ES-I3 (cell line): ENCODE measurements at regions not wholly inside any gene's neighbourhood (a gene's known extent, or its start where the extent isn't known, plus 50 kb on each side); places are given as distances from the start of the nearest gene placed in this dataset.

ENCODE experiments used
- H3K36me3 ChIP-seq: 2 replicates; pipeline ENCODE4 v1.6.1; 2013; ENCODE audit warnings: mild to moderate bottlenecking, low read length, control low read depth, moderate library complexity; ENCODE audit not compliant: insufficient read depth
- H3K4me1 ChIP-seq: 2 replicates; pipeline ENCODE4 v1.6.1; 2013; ENCODE audit warnings: mild to moderate bottlenecking, control low read depth, low read length; ENCODE audit not compliant: insufficient read depth
- H3K9ac ChIP-seq: 2 replicates; pipeline ENCODE4 v1.6.1; 2013; ENCODE audit warnings: low read depth, mild to moderate bottlenecking, low read length, moderate library complexity
- H3K9me3 ChIP-seq: 2 replicates; pipeline ENCODE4 v1.6.1; 2013; ENCODE audit warnings: mild to moderate bottlenecking, low read length, moderate library complexity; ENCODE audit not compliant: control insufficient read depth, insufficient read depth

DNA sequence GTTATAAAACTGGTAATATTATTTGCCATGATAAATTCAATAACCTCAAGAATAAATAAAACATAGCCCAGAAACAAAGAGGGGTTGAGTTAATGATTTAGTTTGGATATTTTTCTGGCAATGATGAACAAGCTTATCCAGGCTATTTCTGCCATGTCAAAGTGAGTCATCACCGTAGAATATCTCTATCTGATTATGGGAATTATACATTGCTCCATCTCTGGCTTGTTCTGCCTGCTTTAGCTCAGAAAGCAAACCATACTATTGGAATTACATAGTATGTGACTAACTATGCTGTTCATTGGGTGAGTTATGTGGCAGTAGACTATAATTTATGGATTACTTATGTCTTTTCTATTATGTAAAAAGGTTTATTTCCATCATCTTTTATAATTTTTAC, 680.1 kb upstream of the AADAT start:
- Histone ChIP-seq H3K9ac (no peak overlapping the region), H3K36me3 (no peaks in the 10 kb centered on the region), H3K9me3 (no peaks in the 10 kb centered on the region), H3K4me1 (no peaks in the 10 kb centered on the region)

- no peaks in the 10 kb centered on the region; the same call in 1 of the 2 replicates for H3K9me3 ChIP-seq
Measured at GRCh38 chr4:170758988-170759387, 669.2 kb upstream of the AADAT start.

DNA sequence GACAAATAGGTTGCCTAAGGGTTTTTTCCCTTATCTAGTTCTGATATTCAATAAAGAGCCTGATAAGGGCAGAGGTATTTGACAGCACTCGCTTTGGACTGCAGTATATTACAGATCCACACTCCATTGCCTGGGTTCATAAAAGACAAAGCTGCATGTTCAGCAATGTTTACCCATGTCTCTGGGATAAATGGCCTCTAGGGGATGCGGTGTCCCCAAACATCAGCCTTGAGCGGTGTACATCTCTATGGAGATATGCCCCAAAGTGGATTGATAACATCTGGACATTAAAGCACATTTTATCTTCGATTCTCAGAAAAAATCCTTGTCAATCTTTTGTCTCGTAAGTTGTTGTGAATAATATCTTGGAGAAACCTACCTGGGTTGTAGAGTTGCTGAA, 660.8 kb upstream of the AADAT start:
- Histone ChIP-seq H3K4me1 (no peaks in the 10 kb centered on the region), H3K9me3 (no peaks in the 10 kb centered on the region; the same call in none of the 2 replicates), H3K36me3 (no peaks in the 10 kb centered on the region), H3K9ac (no peak overlapping the region)

More at GRCh38 chr4:170758988-170759387, 669.2 kb upstream of the AADAT start:
- Histone ChIP-seq H3K36me3 (no peaks in the 10 kb centered on the region), H3K4me1 (no peaks in the 10 kb centered on the region), H3K9ac (no peak overlapping the region)

DNA sequence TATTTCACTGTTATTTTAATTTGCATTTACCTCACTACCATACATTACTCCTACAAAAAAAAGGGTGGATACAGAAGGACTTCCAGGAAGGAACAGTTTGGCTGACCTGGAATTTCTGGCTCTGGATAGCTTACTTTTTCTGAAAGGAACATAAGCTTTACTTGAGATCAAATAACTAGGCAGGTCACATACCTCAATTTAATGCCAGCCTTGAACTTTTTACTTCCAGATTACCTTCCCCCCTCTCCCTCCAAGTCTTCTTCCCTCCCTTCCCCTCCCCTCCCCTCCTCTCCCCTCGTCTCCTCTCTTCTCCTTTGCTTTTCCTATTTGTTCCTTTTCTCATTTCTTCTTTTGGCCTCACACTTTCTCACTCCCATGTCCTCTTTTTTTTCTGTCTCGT, 659.2 kb upstream of the AADAT start:
- no peaks in the 10 kb centered on the region for H3K4me1 ChIP-seq
- no peaks in the 10 kb centered on the region; the same call in none of the 2 replicates for H3K9me3 ChIP-seq
- no peak overlapping the region for H3K9ac ChIP-seq
- H3K36me3 ChIP-seq = no peaks in the 10 kb centered on the region

GRCh38 chr4:170743633-170744032, 653.9 kb upstream of the AADAT start:
- H3K9ac ChIP-seq = no peak overlapping the region
- H3K36me3 ChIP-seq = no peaks in the 10 kb centered on the region
- H3K4me1 ChIP-seq = 0 out of 2 replicates have a peak, but pooled peaks cover 4% of the 10 kb centered on the region
- H3K9me3 ChIP-seq = no peaks in the 10 kb centered on the region

GRCh38 chr4:170741856-170742255, 652.1 kb upstream of the AADAT start:
- Histone ChIP-seq H3K4me1 (0 out of 2 replicates have a peak, but pooled peaks cover 4% of the 10 kb centered on the region), H3K9me3 (no peaks in the 10 kb centered on the region), H3K9ac (no peak overlapping the region), H3K36me3 (no peaks in the 10 kb centered on the region)

- Histone ChIP-seq H3K9me3 (no peaks in the 10 kb centered on the region), H3K9ac (no peak overlapping the region), H3K36me3 (no peaks in the 10 kb centered on the region), H3K4me1 (no peaks in the 10 kb centered on the region)
Measured at GRCh38 chr4:170736710-170737109, 647.0 kb upstream of the AADAT start.

DNA sequence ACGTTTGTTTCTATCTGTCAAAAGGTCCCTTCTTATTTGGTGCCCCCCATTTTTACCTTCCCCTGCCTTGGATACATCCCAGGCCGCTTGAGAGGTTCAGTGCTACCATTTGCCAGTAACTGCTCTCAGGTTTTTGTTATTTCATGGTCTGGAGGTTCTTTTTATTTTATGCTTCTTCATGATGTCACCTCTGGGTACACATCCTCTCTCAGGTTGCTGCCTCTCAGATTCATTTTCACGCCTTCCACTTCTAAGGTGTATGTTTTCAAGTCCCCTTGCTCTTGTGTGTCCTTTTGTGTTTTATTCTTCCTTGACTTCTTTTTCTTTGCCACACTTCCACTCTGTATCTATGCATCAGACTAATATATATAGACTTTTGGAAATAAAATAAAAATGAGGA, 640.1 kb upstream of the AADAT start:
- no peak overlapping the region for H3K9ac ChIP-seq
- no peaks in the 10 kb centered on the region for H3K9me3 ChIP-seq
- no peaks in the 10 kb centered on the region for H3K36me3 ChIP-seq
- no peaks in the 10 kb centered on the region for H3K4me1 ChIP-seq

DNA sequence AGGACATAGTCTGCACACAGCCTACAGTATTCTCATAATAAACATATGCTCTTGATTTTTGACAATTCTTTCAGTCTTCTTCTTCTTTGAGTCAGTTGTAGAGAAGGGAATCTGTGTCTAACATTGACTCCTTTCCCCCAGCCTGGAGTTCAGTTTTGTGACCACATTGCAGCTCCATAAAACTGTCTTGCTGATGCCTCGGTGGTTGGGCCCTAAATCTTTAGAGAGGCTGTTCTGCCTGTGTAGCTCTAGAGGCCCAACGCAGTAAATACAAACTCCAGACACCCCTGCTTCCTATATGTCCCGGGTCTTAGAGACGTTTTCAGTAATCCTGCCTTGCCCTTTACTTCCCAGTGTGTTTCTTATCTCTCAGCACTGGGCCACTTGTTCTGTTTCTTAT, 639.5 kb upstream of the AADAT start:
- H3K9me3 ChIP-seq = no peaks in the 10 kb centered on the region
- H3K36me3 ChIP-seq = no peaks in the 10 kb centered on the region
- H3K9ac ChIP-seq = no peak overlapping the region
- no peaks in the 10 kb centered on the region for H3K4me1 ChIP-seq

- H3K36me3 ChIP-seq = no peaks in the 10 kb centered on the region
- H3K4me1 ChIP-seq = no peaks in the 10 kb centered on the region
- H3K9me3 ChIP-seq = no peaks in the 10 kb centered on the region
- H3K9ac ChIP-seq = no peak overlapping the region
Measured at GRCh38 chr4:170724191-170724590, 634.4 kb upstream of the AADAT start.

DNA sequence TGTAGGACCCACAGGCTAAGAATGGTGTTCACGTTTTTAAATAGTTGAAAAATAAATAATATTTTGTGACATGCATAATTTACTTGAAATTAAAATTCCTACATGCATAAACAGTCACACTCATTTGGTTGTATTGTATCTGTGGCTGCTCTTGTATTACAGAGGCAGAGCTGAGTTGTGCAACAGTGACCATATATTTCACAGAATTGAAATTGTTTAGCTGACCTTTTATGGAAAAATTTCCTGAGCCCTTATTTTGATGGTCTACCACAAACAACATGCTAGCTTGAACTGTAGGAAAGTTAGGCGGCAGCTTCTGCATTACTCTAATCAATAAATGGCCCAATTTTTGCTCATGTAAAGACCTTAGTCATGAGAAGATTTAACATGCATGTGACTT, 633.4 kb upstream of the AADAT start:
- no peaks in the 10 kb centered on the region for H3K4me1 ChIP-seq
- no peaks in the 10 kb centered on the region for H3K9me3 ChIP-seq
- no peaks in the 10 kb centered on the region for H3K36me3 ChIP-seq
- H3K9ac ChIP-seq = no peak overlapping the region

- Histone ChIP-seq H3K9ac (no peak overlapping the region), H3K9me3 (no peaks in the 10 kb centered on the region), H3K36me3 (no peaks in the 10 kb centered on the region), H3K4me1 (no peaks in the 10 kb centered on the region)
Measured at GRCh38 chr4:170721812-170722373, 632.1 kb upstream of the AADAT start.

DNA sequence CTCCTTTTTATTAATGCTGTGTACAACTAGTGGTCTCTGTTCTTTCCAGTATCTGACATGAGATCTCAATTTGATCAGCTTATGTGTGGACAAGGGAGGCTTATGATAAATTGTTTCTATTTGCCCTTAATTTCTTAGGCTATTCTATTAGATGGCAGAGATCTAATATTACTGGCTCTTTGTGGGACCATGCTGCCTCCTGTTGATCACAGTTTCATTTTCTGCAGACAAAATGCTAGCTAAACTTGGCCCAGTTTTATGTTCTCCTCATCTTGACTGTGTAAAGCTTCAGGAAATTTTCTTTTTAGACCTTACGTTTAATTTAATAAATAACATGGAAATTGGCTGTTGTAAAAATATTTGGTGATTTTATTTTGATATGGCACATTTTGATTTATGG, 627.1 kb upstream of the AADAT start:
- Histone ChIP-seq H3K36me3 (no peaks in the 10 kb centered on the region), H3K9ac (no peak overlapping the region), H3K4me1 (no peaks in the 10 kb centered on the region), H3K9me3 (no peaks in the 10 kb centered on the region)

GRCh38 chr4:170705907-170706306, 616.2 kb upstream of the AADAT start:
- no peaks in the 10 kb centered on the region for H3K4me1 ChIP-seq
- H3K9ac ChIP-seq = no peak overlapping the region
- H3K9me3 ChIP-seq = no peaks in the 10 kb centered on the region
- no peaks in the 10 kb centered on the region for H3K36me3 ChIP-seq

DNA sequence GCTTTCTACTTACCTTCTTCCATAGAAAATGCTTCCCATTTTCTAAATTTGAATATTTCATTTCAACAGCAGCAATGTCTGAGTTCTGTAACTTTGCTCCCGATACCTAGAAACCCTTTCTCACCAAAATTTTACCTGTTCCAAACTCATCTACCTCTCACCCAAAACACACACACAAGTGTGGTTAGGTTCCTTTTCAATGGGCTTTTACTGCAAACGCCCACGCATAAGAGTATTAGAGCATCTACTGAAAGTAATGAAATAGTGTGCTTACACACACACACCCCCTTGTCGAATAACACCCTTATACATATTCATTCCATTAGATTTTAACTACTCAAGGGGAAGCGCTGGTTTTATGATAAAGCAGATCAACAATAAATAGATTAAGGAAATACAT, 610.3 kb upstream of the AADAT start:
- H3K4me1 ChIP-seq = no peaks in the 10 kb centered on the region
- no peak overlapping the region for H3K9ac ChIP-seq
- no peaks in the 10 kb centered on the region for H3K9me3 ChIP-seq
- H3K36me3 ChIP-seq = no peaks in the 10 kb centered on the region

GRCh38 chr4:170698334-170698733, 608.6 kb upstream of the AADAT start:
- H3K9ac ChIP-seq = no peak overlapping the region
- H3K9me3 ChIP-seq = no peaks in the 10 kb centered on the region
- no peaks in the 10 kb centered on the region for H3K36me3 ChIP-seq
- no peaks in the 10 kb centered on the region for H3K4me1 ChIP-seq
